Endothelial cell of umbilical vein (primary cell): ENCODE measurements at regions not wholly inside any gene's neighbourhood (a gene's known extent, or its start where the extent isn't known, plus 50 kb on each side); places are given as distances from the start of the nearest gene placed in this dataset.

Experiments used
- EZH2 ChIP-seq: IDR thresholded peaks from 2 replicates; pipeline ENCODE4 v1.6.1; 2012; ENCODE audit warnings: borderline replicate concordance, low read depth, mild to moderate bottlenecking, moderate library complexity, low read length, inconsistent platforms; ENCODE audit not compliant: severe bottlenecking
- POLR2A ChIP-seq: IDR thresholded peaks from 2 replicates; pipeline ENCODE4 v1.6.1; 2012; ENCODE audit warnings: low read depth, mild to moderate bottlenecking, control low read depth, low read length
- POLR2AphosphoS5 ChIP-seq: IDR thresholded peaks from 2 replicates; pipeline ENCODE4 v1.6.1; 2012; ENCODE audit warnings: low read depth, mild to moderate bottlenecking, control low read depth, low read length, moderate library complexity; ENCODE audit not compliant: insufficient read depth
- TF ChIP-seq, protein P1 (sequence below), 2 donors: IDR thresholded peaks; 1 replicate in 1 of 2; 2 replicates in 1 of 2; pipeline ENCODE4 v1.5.1; 2011; ENCODE audit warnings: low read length in 2 of 2, mild to moderate bottlenecking in 2 of 2, moderate library complexity in 2 of 2, control low read depth in 1 of 2, inconsistent platforms in 1 of 2, low read depth in 1 of 2; ENCODE audit not compliant: insufficient read depth in 1 of 2; ENCODE audit errors: extremely low read depth in 1 of 2

DNA sequence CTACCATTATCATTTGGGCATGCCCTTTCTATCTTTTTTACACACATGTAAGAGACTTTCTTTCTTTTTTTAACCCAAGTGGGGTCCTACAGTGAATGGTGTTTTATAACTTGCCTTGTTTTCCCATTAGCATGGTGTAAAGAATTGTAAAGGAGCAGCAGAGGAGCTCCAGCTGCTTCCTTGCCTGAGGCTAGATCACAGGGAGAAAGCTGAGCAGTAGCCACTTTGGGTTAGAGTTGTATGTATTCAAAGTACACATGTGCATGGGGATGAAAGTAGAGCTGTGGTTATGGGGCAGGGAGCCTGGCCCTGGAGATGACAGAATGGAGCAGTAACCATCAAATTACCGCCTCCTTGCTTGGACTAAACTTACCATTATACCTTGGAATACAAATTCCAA, 231.1 kb upstream of the PDZRN3 start:
- TF ChIP-seq POLR2AphosphoS5 = no peak
- TF ChIP-seq, protein P1, sequence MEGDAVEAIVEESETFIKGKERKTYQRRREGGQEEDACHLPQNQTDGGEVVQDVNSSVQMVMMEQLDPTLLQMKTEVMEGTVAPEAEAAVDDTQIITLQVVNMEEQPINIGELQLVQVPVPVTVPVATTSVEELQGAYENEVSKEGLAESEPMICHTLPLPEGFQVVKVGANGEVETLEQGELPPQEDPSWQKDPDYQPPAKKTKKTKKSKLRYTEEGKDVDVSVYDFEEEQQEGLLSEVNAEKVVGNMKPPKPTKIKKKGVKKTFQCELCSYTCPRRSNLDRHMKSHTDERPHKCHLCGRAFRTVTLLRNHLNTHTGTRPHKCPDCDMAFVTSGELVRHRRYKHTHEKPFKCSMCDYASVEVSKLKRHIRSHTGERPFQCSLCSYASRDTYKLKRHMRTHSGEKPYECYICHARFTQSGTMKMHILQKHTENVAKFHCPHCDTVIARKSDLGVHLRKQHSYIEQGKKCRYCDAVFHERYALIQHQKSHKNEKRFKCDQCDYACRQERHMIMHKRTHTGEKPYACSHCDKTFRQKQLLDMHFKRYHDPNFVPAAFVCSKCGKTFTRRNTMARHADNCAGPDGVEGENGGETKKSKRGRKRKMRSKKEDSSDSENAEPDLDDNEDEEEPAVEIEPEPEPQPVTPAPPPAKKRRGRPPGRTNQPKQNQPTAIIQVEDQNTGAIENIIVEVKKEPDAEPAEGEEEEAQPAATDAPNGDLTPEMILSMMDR (IDR thresholded peaks at IDR 0.05; ENCODE audit: extremely low read depth in 1 of 2, insufficient read depth in 1 of 2, low read depth in 1 of 2, low read length in 2 of 2) = no peak
- TF ChIP-seq EZH2 = no peak
- no peak for TF ChIP-seq POLR2A
